CD4-positive, CD25-positive, alpha-beta regulatory T cell (primary cell): ENCODE measurements at regions not wholly inside any gene's neighbourhood (a gene's known extent, or its start where the extent isn't known, plus 50 kb on each side); places are given as distances from the start of the nearest gene placed in this dataset.
"Not testable (repeated sequence)": the region's sequence is repeated elsewhere in the genome, so short reads cannot be mapped to it uniquely, and the experiment has no call there.

Experiments used
- ATAC-seq, 2 donors: fragments of 150-1000 bp; cut with Tn5 transposase; one replicate each; pipeline ENCODE4 v1.10.0; 2021; ENCODE audit warnings: low read depth in 2 of 2, moderate number of reproducible peaks in 2 of 2, moderate library complexity in 1 of 2
- DNase-seq, 3 donors: peaks; one replicate each; pipeline versions ENCODE4 v3.0.0 to v3.0.0-alpha.2; 2012 to 2022; ENCODE audit warnings: mixed read lengths in 1 of 3
- H3K27ac ChIP-seq: one replicate; pipeline ENCODE4 v1.7.0; 2013; ENCODE audit warnings: mild to moderate bottlenecking, low read length; ENCODE audit not compliant: insufficient read depth, poor library complexity, severe bottlenecking
- H3K27me3 ChIP-seq: one replicate; pipeline ENCODE4 v1.7.0; 2013; ENCODE audit warnings: low read length; ENCODE audit not compliant: control insufficient read depth, insufficient read depth
- H3K36me3 ChIP-seq: one replicate; pipeline ENCODE4 v1.7.0; 2013; ENCODE audit warnings: mild to moderate bottlenecking, low read length, moderate library complexity; ENCODE audit not compliant: control insufficient read depth, insufficient read depth
- H3K4me1 ChIP-seq: 2 replicates; pipeline ENCODE4 v1.7.0; 2013; ENCODE audit warnings: mild to moderate bottlenecking, low read length; ENCODE audit not compliant: insufficient read depth, control insufficient read depth, poor library complexity, severe bottlenecking
- H3K4me3 ChIP-seq: one replicate; pipeline ENCODE4 v1.7.0; 2013; ENCODE audit warnings: low read depth, mild to moderate bottlenecking, low read length, moderate library complexity
- H3K9me3 ChIP-seq, 2 experiments: 1 replicate in 1 of 2; 2 replicates in 1 of 2; pipeline ENCODE4 v1.7.0; 2013; ENCODE audit warnings: low read length in 2 of 2, mild to moderate bottlenecking in 1 of 2, moderate library complexity in 1 of 2; ENCODE audit not compliant: control insufficient read depth in 2 of 2
- H3K27ac Mint-ChIP-seq, 3 donors: one replicate each; pipeline ENCODE4 v1.8.0; 2020 to 2022; ENCODE audit warnings: mild to moderate bottlenecking in 3 of 3, mixed read lengths in 3 of 3, moderate library complexity in 2 of 3
- H3K27me3 Mint-ChIP-seq: one replicate; pipeline ENCODE4 v1.8.0; 2022; ENCODE audit warnings: mild to moderate bottlenecking, mixed read lengths
- H3K36me3 Mint-ChIP-seq: one replicate; pipeline ENCODE4 v1.8.0; 2020; ENCODE audit warnings: mixed read lengths
- H3K4me1 Mint-ChIP-seq, 4 donors: one replicate each; pipeline ENCODE4 v1.8.0; 2020 to 2022; ENCODE audit warnings: mixed read lengths in 4 of 4, mild to moderate bottlenecking in 1 of 4
- H3K4me3 Mint-ChIP-seq, 4 donors: one replicate each; pipeline ENCODE4 v1.8.0; 2020 to 2022; ENCODE audit warnings: mild to moderate bottlenecking in 4 of 4, mixed read lengths in 4 of 4, moderate library complexity in 3 of 4
- H3K9me3 Mint-ChIP-seq, 7 donors: one replicate each; pipeline ENCODE4 v1.8.0; 2020 to 2022; ENCODE audit warnings: mixed read lengths in 7 of 7, mild to moderate bottlenecking in 3 of 7, moderate library complexity in 2 of 7

- not testable (repeated sequence) for H3K4me3 Mint-ChIP-seq, H3K36me3 Mint-ChIP-seq
These were observed 61.0 kb downstream of the FOXD4L5 start for GRCh38 chr9:65223986-65224385.

GRCh38 chr9:65208834-65209233, 76.2 kb downstream of the FOXD4L5 start:
- H3K4me3 Mint-ChIP-seq, DNase-seq, H3K27me3 Mint-ChIP-seq, H3K9me3 Mint-ChIP-seq, H3K4me1 ChIP-seq, H3K36me3 ChIP-seq, H3K9me3 ChIP-seq, H3K27ac ChIP-seq, ATAC-seq, H3K27ac Mint-ChIP-seq, H3K36me3 Mint-ChIP-seq, H3K4me3 ChIP-seq, H3K27me3 ChIP-seq, H3K4me1 Mint-ChIP-seq: not testable (repeated sequence)

More at GRCh38 chr9:65223986-65224385, 61.0 kb downstream of the FOXD4L5 start:
- not testable (repeated sequence) for H3K36me3 ChIP-seq, ATAC-seq, H3K4me1 Mint-ChIP-seq, H3K27ac Mint-ChIP-seq, H3K4me3 ChIP-seq, H3K27ac ChIP-seq, H3K9me3 ChIP-seq, H3K9me3 Mint-ChIP-seq, H3K27me3 Mint-ChIP-seq, H3K4me1 ChIP-seq, H3K27me3 ChIP-seq
- DNase-seq, result peak in 1 of 3 donors; percentile 0

GRCh38 chr9:65207273-65207672, 77.7 kb downstream of the FOXD4L5 start:
- H3K27ac ChIP-seq, H3K4me3 ChIP-seq, H3K36me3 Mint-ChIP-seq, H3K27me3 Mint-ChIP-seq, H3K27me3 ChIP-seq, H3K36me3 ChIP-seq, H3K9me3 ChIP-seq, DNase-seq, H3K4me1 ChIP-seq, H3K4me3 Mint-ChIP-seq, ATAC-seq, H3K4me1 Mint-ChIP-seq, H3K9me3 Mint-ChIP-seq, H3K27ac Mint-ChIP-seq: not testable (repeated sequence)

- not testable (repeated sequence) for H3K9me3 Mint-ChIP-seq, ATAC-seq
These were observed 79.2 kb downstream of the FOXD4L5 start for GRCh38 chr9:65205853-65206252.

GRCh38 chr9:65195781-65196180, 89.2 kb downstream of the FOXD4L5 start:
- not testable (repeated sequence) for H3K9me3 Mint-ChIP-seq, H3K4me1 ChIP-seq, DNase-seq, H3K27me3 Mint-ChIP-seq, H3K4me3 ChIP-seq, H3K27ac ChIP-seq, H3K36me3 Mint-ChIP-seq, H3K4me1 Mint-ChIP-seq, H3K4me3 Mint-ChIP-seq, H3K36me3 ChIP-seq, H3K9me3 ChIP-seq, H3K27ac Mint-ChIP-seq, H3K27me3 ChIP-seq, ATAC-seq

More at GRCh38 chr9:65205853-65206252, 79.2 kb downstream of the FOXD4L5 start:
- not testable (repeated sequence) for H3K4me1 ChIP-seq, H3K36me3 Mint-ChIP-seq, H3K4me3 Mint-ChIP-seq, H3K27ac Mint-ChIP-seq, H3K4me3 ChIP-seq, H3K27ac ChIP-seq, H3K4me1 Mint-ChIP-seq, H3K9me3 ChIP-seq, H3K27me3 Mint-ChIP-seq, DNase-seq, H3K27me3 ChIP-seq, H3K36me3 ChIP-seq

- not testable (repeated sequence) for H3K9me3 Mint-ChIP-seq, DNase-seq, H3K4me3 ChIP-seq, H3K27me3 ChIP-seq, ATAC-seq, H3K27me3 Mint-ChIP-seq, H3K27ac Mint-ChIP-seq, H3K4me1 ChIP-seq, H3K4me1 Mint-ChIP-seq, H3K9me3 ChIP-seq, H3K27ac ChIP-seq, H3K4me3 Mint-ChIP-seq, H3K36me3 Mint-ChIP-seq, H3K36me3 ChIP-seq
These were observed 129.1 kb downstream of the FOXD4L5 start for GRCh38 chr9:65155937-65156336.
